Activated CD8-positive, alpha-beta memory T cell treated with anti-CD3 and anti-CD28 coated beads for 48 hours (primary cell): ENCODE measurements at regions not wholly inside any gene's neighbourhood (a gene's known extent, or its start where the extent isn't known, plus 50 kb on each side); places are given as distances from the start of the nearest gene placed in this dataset.

Experiments
- DNase-seq, 3 experiments: peaks; one replicate each; pipeline ENCODE4 v3.0.0-alpha.2; 2020; ENCODE audit warnings: low read depth in 2 of 3, low spot score in 2 of 3

DNA sequence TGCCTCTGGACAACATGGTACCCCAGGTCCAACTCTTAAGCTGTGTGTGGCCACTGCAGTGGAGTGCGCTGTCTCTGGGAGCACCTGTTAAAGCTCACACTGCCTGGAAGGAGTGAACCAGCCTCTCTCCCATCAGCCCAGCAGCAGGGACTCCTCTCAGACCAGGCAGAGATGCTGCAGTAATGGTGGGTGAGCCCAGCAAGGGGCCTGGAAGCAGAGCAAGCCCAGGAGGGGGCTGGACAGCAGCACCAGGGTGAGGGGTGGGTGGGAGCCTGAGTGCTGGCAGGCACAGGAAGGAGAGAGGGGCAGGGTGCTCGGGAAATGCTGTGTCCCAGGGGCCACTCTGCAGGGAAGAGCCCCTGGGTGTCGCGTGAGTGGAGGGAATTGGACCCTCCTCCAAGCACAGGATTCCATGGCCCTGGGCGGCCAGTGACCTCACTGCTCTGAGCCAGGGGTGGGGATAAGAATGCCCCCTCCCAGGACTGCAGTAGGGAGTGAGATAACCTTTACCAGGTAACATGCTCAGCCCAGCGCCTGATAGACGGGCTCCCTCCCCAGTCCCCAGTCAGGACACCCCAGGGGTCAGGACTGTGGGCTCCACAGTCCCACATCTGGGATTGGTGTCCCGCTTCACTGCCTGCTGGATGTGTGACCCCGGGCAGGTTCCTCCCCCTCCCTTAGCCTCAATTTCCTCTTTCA, 313.1 kb downstream of the MATN1 start:
- DNase-seq = no peak

DNA sequence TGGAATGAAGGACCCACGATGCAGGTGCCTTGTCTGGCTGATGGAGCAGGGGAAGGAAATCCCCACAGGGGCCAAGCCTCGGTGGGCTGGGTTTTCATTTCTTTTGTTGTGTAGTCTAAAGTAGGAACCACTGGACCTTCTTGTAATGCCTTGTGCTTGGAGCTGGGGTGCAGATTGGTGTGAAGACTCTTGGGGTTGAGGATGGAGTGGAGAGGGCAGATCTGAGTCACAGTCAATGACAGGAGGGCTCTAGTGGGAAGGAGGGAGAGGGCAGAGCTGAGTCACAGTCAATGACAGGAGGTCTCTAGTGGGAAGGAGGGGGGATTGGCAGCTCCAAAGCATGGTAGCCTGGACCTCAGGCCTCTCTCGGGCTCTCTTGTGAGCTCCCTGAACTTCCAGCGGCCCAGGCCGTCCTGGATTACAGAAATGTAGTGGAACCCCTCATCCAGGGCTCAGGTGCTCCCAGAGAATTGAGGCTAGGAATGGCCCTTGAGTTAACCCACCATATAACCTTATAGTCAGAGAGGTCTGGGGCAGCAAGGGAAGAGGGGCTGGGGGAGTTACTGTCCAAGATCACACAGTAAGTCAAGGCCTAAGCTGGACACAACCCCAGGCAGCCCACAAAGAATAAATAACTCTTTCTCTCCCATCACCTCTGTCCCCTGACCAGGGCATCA, 313.8 kb downstream of the MATN1 start:
- no peak for DNase-seq

DNA sequence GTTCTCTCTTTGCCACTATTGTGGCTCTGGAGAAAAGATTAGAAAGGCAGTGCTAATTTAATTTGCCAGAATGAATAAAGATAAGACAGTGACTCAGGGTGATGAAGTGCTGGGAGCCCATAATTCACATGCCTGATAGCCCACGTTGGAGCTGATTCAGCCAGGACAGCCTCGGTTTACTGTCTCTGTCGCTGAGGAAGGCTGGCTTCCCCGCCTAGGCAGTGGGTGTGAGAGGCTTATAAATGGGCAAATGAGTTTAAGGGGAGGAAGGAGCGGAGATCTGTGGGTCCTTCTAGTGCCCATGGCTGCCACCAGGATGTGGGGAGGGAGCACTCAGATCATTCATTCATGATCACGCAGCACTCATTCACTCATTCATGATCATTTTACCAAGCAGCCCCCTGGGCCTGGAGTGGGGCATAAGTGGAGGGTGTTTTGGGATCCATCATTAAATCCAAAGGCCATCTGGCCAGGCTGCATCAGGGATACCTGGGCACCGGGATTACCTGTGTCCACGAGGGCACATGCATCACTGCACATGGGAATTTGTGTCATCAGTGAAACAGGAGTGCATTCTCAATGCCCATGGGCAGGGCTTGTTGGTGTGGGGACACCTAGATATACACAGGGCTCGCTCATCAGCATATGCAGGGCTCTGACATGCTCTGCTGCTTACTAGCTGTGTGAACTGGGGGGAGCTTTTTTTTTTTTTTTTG, 315.4 kb downstream of the MATN1 start:
- no peak for DNase-seq

DNA sequence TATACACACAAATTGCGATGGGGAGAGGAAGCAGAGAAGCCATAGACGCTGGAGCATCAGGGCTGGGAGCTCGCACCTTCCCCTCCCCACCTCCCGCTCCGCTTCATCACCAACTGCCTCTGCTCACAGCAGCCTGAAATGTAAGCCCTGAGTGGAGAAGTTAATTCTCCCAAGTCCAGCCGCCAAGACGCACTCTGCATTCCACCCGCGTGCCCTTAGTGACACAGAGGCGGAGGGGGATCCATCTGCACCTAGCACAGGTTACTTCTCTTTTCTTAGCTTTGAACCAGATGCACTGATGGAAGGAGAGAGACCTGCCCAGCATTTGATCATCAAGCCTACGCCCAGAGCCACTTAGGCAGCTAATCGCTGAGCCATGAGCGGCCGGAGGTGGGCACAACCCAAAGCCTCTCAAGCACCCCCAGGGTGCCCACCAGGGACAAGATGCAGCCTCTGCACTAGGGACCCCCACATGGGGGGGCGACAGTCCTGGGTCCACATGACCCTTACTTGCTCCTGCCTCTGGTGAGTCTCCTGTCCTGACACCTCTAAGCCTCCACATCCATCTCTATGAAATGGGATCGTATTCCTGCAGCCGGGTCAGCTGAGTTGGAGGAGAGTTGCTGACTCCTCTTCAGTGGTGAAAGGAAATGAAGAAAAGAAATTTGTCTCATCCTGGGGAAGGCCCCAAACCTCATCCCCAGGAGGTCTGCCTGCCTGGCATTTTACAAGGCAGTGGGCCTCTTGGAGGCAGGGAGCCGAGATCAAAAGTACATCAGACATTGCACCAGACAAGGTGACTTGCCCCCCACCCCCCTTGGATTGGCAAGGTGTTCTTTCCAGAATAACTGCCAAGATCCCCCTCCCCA, 316.2 kb downstream of the MATN1 start:
- DNase-seq = no peak

DNA sequence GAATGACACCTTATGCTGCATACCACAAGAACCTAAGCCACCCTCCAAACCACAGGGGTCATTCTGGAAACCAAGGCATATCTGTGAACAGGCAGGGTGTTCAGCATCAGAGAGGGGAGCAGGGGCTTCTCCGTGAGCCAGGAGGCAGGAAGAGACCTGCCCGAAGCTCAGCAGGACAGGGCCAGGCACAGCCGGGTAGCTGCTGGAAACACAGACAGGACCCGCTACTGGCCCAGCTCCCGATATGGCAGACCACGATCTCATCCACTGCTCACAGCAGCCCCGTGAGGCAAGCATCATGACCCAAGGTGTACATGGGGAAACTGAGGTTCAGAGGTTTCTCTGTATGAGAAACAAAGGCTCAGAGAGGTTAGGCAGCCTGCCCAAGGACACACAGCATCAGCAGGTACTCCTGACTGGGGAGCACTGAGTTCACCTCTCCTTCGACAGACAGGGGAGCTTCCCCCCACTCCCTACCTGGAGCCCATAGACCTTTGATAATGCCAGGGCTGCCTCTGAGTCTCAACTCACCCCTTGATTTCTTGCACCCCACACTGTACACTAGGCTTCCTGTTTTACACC, 317.7 kb downstream of the MATN1 start:
- no peak for DNase-seq

DNA sequence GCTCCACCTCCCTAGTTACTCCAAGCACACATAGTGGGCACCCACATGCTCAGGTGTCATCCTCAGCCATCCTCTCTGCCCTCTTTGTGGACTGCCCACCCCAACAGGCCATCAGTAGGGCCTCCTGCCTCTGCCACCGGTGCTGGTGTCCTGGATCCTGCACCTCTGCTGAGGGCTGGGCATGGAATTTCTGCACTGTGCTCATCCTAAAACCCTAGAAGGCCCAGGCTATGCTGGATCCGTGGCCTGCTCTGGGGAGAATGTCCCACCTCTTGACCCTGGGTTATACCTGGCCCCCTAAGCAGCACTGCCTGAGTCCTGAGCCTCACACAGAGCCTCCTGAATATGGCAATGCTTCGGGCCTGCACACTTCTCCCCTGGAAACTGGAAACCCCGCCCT, 318.3 kb downstream of the MATN1 start:
- DNase-seq = no peak

DNA sequence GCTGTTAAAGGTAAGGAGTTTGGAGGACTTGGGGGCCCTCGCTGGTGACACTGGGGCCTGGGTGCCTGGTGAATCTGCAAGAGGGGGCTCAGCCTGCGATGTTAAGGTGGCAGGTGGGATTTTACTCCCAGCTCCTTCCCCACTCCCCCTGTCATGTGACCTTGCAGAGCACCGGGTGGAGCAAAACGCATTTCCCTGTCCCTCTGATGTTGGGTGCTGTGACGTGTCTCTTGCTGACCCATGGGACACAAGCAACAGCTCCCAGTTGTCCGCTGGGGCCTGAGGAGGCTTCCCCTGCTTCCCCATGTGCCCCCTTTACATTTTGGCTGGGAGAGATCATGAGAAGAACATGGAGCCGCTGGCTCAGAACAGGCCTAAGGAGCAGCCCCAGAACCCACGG, 319.0 kb downstream of the MATN1 start:
- DNase-seq = no peak

DNA sequence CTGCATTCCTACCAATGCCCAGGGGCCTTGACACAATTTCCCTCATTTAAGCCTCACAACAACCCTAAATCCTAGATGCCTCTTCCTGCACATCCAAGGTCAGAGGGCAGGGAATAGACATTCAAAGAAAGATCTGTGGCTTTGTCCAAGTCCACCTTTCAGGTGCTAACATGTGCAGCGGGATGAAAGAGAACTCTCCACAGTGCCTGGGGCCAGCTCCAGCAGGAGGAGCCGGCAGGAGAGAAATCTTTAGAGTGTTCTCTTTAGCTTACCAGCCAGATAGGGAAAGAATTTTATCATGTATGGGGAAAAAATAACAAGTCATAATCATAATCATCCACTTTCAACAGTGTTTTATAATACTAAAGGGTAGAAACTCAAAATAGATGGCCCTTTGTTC, 319.7 kb downstream of the MATN1 start:
- DNase-seq = no peak

DNA sequence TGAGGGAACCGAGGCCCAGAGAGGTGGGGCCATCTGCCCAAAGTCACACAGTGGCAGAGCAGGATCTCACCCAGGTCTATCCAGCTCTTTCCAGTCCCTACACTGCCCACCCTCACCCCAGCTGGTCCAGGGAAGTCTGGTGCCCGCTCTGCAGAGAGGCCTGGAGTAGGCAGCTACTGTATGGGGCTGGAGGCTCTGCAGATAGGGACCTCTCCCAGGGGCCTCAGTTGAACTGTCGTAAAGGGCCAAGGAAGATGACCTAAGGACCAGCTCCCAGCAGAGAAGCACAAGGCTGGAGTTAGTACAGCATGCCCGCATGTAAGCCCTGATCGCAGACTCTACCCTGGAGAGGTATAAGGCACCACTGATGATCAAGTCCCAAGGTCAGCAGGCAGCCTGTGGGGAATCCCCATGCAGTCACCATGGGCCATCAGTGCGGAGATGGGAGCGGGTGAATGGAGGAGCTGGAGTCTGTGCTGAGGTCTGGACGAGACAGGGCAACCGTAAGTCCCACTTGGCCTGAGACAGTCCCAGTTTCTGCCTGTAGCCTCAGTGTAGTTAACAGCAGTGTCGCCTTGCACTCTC, 320.2 kb downstream of the MATN1 start:
- DNase-seq = no peak

DNA sequence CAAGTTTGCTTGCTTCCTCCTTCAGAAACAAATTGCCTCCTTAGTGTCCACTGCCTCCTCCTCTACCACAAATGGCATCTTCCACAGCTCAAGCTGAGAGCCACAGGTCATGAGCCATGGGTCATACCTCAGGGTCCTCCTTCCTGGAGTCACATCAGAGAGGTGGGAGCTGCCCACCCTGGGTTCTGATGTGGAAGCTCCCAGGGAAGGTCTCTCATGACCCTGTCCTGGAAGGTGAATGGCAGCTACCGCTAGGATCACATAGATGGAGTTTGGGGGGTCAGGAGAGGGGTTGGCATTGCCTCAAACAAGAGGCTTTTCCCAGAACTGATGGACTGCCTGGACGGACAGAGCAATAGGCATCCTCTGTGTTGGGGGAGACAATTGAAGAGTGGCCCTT, 321.4 kb downstream of the MATN1 start:
- no peak for DNase-seq

DNA sequence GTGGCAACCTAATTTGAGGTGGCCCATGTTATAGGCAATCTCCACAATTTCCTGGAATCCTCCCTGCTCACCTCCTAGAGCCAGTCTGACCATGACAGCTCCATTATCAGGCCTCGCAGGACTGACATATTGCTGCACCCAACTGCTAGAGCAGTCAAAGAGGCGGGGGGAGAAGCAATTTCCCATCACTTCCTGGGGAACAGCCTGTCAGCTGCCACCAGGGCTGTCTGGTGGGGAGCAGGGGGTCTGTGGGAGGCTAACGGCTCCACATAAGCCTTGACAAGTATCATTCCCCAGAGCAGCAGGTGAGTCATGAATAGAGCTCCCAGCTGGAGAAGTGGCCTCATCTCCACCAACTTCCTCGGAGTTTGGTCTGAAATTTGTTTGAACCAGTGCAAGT, 322.9 kb downstream of the MATN1 start:
- DNase-seq = no peak

DNA sequence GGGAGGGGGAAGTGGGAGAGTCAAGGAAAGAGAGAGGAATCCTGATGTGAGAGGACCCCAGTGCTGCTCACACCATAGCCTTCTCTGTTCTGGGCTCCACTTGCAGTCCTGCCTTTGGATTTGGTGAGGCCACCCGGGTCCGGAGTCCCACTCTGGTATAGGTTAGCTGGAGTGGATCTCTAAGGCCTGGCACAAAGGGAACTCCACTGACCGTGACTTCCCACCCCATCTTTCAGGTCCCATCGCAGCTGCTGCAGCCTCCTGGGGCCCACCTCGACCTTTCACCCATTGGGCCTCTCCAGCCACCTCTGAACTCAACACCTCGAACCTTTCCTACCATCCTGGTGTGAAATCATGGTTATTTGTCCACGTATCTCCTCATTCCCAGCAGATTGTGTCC, 324.4 kb downstream of the MATN1 start:
- DNase-seq = no peak

DNA sequence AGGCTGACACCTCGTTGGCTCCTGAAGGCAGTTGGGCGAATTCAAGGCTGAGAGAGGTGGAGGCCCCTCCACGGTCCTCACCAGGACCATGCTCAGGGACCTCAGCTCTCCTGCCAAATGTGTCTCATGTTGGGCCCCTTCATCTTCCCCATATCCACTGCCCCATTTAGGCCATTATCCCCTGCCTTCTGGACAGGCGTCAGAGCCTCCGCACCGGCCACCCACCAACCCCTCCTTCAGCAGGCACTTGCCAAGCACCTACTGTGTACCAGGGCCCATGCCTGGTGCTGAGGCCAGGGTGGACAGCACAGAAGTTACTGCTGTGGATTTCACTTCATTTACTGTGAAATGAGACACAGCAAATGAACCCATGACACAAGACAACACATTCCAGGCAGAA, 325.8 kb downstream of the MATN1 start:
- no peak for DNase-seq

DNA sequence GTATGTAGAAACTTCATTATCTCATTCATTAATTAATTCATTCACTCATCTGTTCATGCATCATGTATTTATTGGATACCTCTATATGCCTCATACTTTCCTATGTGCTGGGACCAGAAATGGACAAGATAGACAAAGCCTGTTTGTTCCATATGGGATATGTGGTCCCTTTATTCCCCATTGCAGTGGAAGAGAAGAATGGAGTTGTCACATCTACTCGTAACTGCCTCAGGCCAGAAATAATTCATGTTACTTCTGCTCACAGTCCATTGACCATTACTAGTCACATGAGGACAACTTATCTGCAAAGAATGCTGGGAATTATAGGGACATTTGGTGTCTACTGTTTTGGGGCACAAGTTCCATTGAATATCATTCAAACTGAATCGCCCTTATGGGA, 327.8 kb downstream of the MATN1 start:
- no peak for DNase-seq

DNA sequence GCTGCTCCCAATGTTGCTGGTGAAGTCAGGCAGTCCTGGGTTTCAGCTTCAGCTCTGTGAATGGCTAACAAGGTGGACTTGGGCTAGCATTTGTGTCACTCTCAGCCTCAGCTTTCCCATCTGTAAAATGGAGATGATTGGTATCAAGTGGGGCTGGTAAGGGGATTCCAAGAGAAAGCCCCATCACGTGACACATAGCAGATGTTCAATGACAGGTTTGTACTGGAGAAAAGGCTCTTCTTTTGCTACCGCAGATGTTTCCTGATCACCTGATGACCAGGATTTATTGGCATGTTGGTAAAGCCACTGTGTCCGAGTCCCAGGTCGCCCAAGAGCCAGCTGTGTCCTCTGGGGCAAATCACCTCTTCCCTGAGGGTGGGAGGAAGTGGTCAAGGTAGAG, 335.0 kb downstream of the MATN1 start:
- DNase-seq = no peak

DNA sequence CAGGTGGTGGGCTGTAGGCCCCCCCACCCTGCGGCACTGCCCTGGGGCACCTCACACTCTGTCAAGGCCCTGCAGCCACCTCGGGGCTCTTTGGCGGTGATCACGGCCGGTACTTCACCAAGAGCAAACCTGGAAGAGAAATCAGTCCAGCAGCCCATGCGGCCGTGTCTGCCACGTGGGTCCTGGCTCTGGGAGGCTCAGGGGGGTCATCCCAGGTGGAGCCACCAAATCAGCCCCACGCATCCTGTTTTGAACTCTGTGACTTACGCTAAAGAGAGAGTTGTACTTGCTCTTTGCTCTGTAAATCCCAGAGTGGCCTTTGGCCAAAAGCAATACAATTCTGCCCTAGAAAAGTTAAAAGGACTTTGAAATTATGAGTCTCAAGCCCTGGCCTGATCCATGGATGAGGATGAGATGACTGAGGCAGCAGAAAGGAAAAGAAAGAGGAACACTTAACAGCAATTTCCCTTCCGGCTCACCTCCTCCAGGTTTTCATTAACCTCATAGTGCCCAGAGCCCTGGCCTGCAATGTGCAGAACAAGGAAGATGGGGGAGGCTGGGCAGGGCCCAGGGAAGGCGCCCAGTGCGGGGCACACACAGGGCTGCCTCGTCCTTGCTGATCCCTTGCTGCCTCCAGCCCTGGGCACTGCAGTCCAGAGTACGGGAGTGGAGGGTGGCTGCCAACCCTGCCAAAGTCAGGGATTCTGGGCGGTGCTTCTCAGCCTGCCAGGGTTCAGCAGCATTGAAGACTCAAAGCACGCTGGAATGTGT, 337.0 kb downstream of the MATN1 start:
- no peak for DNase-seq

DNA sequence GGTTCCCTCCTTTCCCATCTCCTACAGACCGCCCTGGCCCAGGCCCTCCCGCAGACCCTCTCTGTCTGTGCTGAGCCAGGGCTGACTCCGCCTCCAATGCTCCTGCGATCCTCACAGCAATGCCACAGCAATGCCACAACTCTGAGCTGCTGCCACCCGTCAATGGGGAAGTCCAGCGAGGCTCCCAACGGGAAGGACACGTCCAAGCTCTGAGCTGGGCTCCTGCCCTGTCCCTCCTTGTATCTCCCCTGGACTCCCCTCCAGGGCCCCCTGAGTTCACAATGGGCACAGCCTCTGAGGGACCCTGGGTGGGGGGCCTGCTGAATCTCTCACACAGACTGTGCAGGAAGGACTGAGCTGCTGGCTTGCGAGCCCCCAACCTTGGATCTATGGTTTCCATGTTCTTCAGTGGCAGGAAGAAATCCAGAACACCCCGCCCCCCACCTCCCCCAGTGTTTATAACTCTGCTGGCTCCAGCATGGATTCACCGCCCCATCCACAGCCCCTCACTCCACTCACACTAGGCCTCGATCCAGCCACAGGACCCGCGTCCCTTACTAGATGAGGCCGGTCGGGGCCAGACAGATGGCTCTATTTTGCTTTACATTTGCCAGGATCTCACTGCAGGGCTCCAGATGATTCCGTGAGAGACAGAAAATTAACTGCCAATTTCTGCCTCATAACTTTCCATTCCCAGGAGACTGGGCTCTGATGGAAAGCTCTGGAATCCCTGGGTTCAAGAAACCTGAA, 338.0 kb downstream of the MATN1 start:
- no peak for DNase-seq

DNA sequence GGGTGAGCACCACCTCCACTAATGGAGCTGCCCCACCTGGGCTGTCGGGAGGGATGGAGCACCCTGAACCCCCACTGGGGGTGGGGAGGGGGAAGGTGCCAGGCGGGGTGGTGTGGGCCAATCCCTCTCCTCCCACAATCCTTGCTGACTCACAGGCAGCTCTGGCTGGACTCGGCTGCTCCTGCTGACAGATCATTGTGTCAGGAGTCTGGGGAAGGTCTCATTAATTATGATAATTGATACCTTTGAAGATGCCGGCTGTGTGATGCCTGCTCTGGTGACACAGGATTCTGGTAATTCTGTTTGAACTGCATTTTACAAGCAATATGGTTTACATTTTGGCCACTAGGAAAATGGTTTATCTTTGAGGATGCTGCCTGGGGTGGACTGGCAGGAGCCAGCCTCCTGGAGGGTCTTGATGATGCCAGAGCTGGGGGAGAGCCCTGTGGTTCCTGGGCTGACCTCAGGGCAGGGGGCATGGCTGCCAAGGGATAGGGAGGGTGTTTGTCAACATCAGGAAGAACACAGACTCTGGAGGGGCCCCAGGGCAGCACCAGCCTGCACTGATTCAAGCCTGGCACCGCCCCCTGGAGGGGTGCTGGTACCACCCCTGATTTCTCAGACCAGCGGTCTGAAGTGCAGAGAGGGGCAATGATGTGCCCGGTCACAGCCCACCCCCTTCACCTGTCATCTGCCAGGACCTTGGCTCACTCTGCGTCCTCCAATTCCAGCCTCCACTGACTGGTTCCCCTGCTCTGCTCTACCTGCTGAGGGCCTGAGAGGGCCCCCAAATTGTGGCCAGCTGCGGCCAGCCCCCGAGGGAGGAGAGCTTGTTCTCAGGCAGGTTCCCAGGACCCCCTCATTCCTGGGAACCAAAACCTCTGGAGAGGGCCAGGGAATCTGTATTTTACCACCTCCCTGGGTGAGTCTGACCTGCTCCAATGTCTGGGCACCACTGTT, 338.8 kb downstream of the MATN1 start:
- DNase-seq = no peak
